Gastroesophageal sphincter (tissue), 3 donors: ENCODE measurements at regions not wholly inside any gene's neighbourhood (a gene's known extent, or its start where the extent isn't known, plus 50 kb on each side); places are given as distances from the start of the nearest gene placed in this dataset.

Source experiments
- CTCF ChIP-seq, 4 experiments: fragments of 200-600 bp in 2 of 4; fragments of 450-650 bp in 2 of 4; sonication (generic) in 1 of 4; IDR thresholded peaks; one replicate each; pipeline ENCODE4 v1.5.1; 2017 to 2019; ENCODE audit warnings: antibody characterized with exemption in 4 of 4, mild to moderate bottlenecking in 2 of 4, moderate library complexity in 2 of 4
- POLR2AphosphoS5 ChIP-seq: sonication (generic); formaldehyde crosslinking; IDR thresholded peaks from one replicate; pipeline ENCODE4 v1.6.1; 2017; ENCODE audit warnings: antibody characterized with exemption

GRCh38 chr3:28745916-28746617, 397.4 kb upstream of the AZI2 start:
- TF ChIP-seq CTCF (IDR thresholded peaks at IDR 0.05) (no peak), POLR2AphosphoS5 (no peak)
